Endothelial cell of umbilical vein (primary cell): ENCODE measurements at regions not wholly inside any gene's neighbourhood (a gene's known extent, or its start where the extent isn't known, plus 50 kb on each side); places are given as distances from the start of the nearest gene placed in this dataset.

Source experiments
- BruUV-seq: library from RNA; stranded (reverse); fragments of 400-500 nt; replicated peaks from 2 replicates; lab custom pipeline; 2021; lab: Mats Ljungman, UMichigan
- CTCF ChIA-PET: fragments of 300-600, 350-600 bp; sonication (Branson Sonifier 250); formaldehyde crosslinking; loops from one replicate; lab custom pipeline; 2021; ENCODE audit warnings: antibody characterized with exemption, inconsistent platforms; lab: Charles Lee
- POLR2A ChIA-PET: fragments of 300-600, 350-600 bp; sonication (Branson Sonifier 250); formaldehyde crosslinking; loops from one replicate; lab custom pipeline; 2021; ENCODE audit warnings: antibody characterized with exemption, inconsistent platforms; lab: Charles Lee
- DNase-seq: peaks from one replicate; pipeline ENCODE4 v3.0.0-alpha.2; 2011; ENCODE audit warnings: low read depth, low spot score
- FAIRE-seq: peaks from 2 replicates; lab custom pipeline; 2011; peaks lifted over from hg19 to GRCh38; lab: Jason Lieb, UNC
- H2AFZ ChIP-seq: 2 replicates; pipeline ENCODE4 v1.6.0; 2012; ENCODE audit warnings: low read depth, low read length, control low read depth, inconsistent platforms
- H3K27ac ChIP-seq: 2 replicates; pipeline ENCODE4 v1.5.1; 2011; ENCODE audit warnings: low read depth, mild to moderate bottlenecking, control low read depth, low read length, moderate library complexity; ENCODE audit not compliant: insufficient read depth
- H3K27me3 ChIP-seq, 2 experiments: 2 replicates each; pipeline versions ENCODE4 v1.6.0 to v1.6.1; 2011; ENCODE audit warnings: low read length in 2 of 2, mixed read lengths in 1 of 2; ENCODE audit not compliant: control insufficient read depth in 2 of 2, insufficient read depth in 2 of 2
- H3K36me3 ChIP-seq, 2 experiments: 2 replicates in 1 of 2; 3 replicates in 1 of 2; pipeline ENCODE4 v1.5.1; 2011; ENCODE audit warnings: low read length in 2 of 2, mild to moderate bottlenecking in 1 of 2, moderate library complexity in 1 of 2; ENCODE audit not compliant: control insufficient read depth in 2 of 2, insufficient read depth in 2 of 2; ENCODE audit errors: extremely low read depth in 1 of 2
- H3K4me1 ChIP-seq: 3 replicates; pipeline ENCODE4 v1.5.1; 2011; ENCODE audit warnings: mild to moderate bottlenecking, low read length; ENCODE audit not compliant: control insufficient read depth, insufficient read depth; ENCODE audit errors: extremely low read depth
- H3K4me2 ChIP-seq: 2 replicates; pipeline ENCODE4 v1.6.1; 2011; ENCODE audit warnings: low read length, control low read depth, mixed read lengths; ENCODE audit not compliant: insufficient read depth
- H3K4me3 ChIP-seq, 3 experiments: fragments of 200-600 bp in 1 of 3; sonication (generic), shearing (Covaris generic) in 1 of 3; replicated peaks in 1 of 3; 2 replicates each; pipeline ENCODE4 v1.5.1; 2011 to 2016; ENCODE audit warnings: control low read depth in 3 of 3, low read length in 3 of 3, mild to moderate bottlenecking in 2 of 3, inconsistent platforms in 1 of 3, low read depth in 1 of 3, moderate library complexity in 1 of 3; ENCODE audit not compliant: insufficient read depth in 1 of 3
- H3K79me2 ChIP-seq: 2 replicates; pipeline ENCODE4 v1.6.0; 2012; ENCODE audit warnings: low read length, inconsistent platforms; ENCODE audit not compliant: control insufficient read depth, insufficient read depth
- H3K9ac ChIP-seq: replicated peaks from 2 replicates; pipeline ENCODE3; 2011; ENCODE audit warnings: low read length, control low read depth; ENCODE audit not compliant: insufficient read depth; ENCODE audit errors: extremely low read depth
- H3K9me1 ChIP-seq: replicated peaks from 3 replicates; pipeline ENCODE4 v1.6.0; 2011; ENCODE audit warnings: mild to moderate bottlenecking, low read length; ENCODE audit not compliant: control insufficient read depth, insufficient read depth; ENCODE audit errors: extremely low read depth
- H3K9me3 ChIP-seq: replicated peaks from 2 replicates; pipeline ENCODE4 v1.5.1; 2012; ENCODE audit warnings: low read length, inconsistent platforms; ENCODE audit not compliant: control insufficient read depth, insufficient read depth
- H4K20me1 ChIP-seq: replicated peaks from 2 replicates; pipeline ENCODE3; 2011; ENCODE audit warnings: mild to moderate bottlenecking, low read length; ENCODE audit not compliant: control insufficient read depth, insufficient read depth; ENCODE audit errors: extremely low read depth
- EZH2 ChIP-seq: IDR thresholded peaks from 2 replicates; pipeline ENCODE4 v1.6.1; 2012; ENCODE audit warnings: borderline replicate concordance, low read depth, mild to moderate bottlenecking, moderate library complexity, low read length, inconsistent platforms; ENCODE audit not compliant: severe bottlenecking
- FOS ChIP-seq: IDR thresholded peaks from 2 replicates; pipeline ENCODE4 v1.6.1; 2011; ENCODE audit warnings: mild to moderate bottlenecking, low read length, moderate library complexity, borderline replicate concordance; ENCODE audit not compliant: insufficient read depth
- GATA2 ChIP-seq: IDR thresholded peaks from 2 replicates; pipeline ENCODE4 v1.7.0; 2011; ENCODE audit warnings: low read depth, mild to moderate bottlenecking, moderate library complexity, mixed read lengths, low read length; ENCODE audit not compliant: insufficient read length, insufficient read depth
- JUN ChIP-seq: IDR thresholded peaks from 2 replicates; pipeline ENCODE4 v1.6.1; 2011; ENCODE audit warnings: borderline replicate concordance, low read depth; ENCODE audit not compliant: insufficient read length, insufficient read depth
- MYC ChIP-seq: IDR thresholded peaks from one replicate; pipeline ENCODE4 v1.6.1; 2011; ENCODE audit warnings: mild to moderate bottlenecking, low read depth, low read length
- POLR2A ChIP-seq: IDR thresholded peaks from 2 replicates; pipeline ENCODE4 v1.6.1; 2012; ENCODE audit warnings: low read depth, mild to moderate bottlenecking, control low read depth, low read length
- POLR2AphosphoS5 ChIP-seq: IDR thresholded peaks from 2 replicates; pipeline ENCODE4 v1.6.1; 2012; ENCODE audit warnings: low read depth, mild to moderate bottlenecking, control low read depth, low read length, moderate library complexity; ENCODE audit not compliant: insufficient read depth
- dilution Hi-C: fragments of 300-500 bp; cut with MboI; formaldehyde crosslinking; loops from one replicate; pipeline ENCODE4 v1.15.0; 2019; ENCODE audit warnings: low sequenced_read_pairs; ENCODE audit not compliant: extremely low pct_ligation_motif_present
- intact Hi-C: fragments of 100-400 bp; cut with micrococcal nuclease; formaldehyde crosslinking; loops from one replicate; pipeline ENCODE4 v1.10.0; 2022
- TF ChIP-seq, protein P1 (sequence below), 2 donors: IDR thresholded peaks; 1 replicate in 1 of 2; 2 replicates in 1 of 2; pipeline ENCODE4 v1.5.1; 2011; ENCODE audit warnings: low read length in 2 of 2, mild to moderate bottlenecking in 2 of 2, moderate library complexity in 2 of 2, control low read depth in 1 of 2, inconsistent platforms in 1 of 2, low read depth in 1 of 2; ENCODE audit not compliant: insufficient read depth in 1 of 2; ENCODE audit errors: extremely low read depth in 1 of 2
- TF ChIP-seq, protein P2 (sequence below): IDR thresholded peaks from 2 replicates; pipeline ENCODE4 v1.6.1; 2011; ENCODE audit not compliant: insufficient read depth, insufficient read length

DNA sequence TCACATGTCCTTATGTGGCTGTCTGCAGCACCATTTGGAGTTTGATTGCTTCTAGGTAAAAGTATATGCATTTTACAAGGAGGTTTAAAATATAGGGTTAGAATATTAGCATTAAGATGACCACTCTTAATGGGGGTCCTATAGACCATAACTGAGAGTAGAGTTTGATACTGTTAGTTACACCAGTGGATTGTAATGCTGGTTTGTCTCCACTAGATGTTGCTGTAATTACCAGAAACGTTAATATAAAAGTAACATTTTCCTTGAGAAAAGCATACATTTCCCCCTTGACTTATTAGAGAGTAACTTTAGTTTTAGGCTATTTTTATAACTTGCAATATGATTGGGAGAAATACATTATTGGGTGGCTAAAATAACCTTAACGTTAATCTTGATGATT, 93.0 kb downstream of the ZXDA start:
- no peak overlapping the region for H3K9ac ChIP-seq
- H3K27ac ChIP-seq: no peak overlapping the region
- CTCF ChIA-PET: no interaction called here
- no peak overlapping the region for H2AFZ ChIP-seq
- FAIRE-seq (peak; percentile 18), DNase-seq (no peak)
- dilution Hi-C loops (no loop called here), intact Hi-C loops (loop anchor here (2.0 kb wide), 1 partner anchor 235 kb away; no protein-coding TSS in a partner anchor)
- no peaks in the 10 kb centered on the region for H3K79me2 ChIP-seq
- POLR2A ChIA-PET: no interaction called here
- H4K20me1 ChIP-seq: no peaks in the 10 kb centered on the region
- no peak overlapping the region for H3K4me2 ChIP-seq
- no peaks in the 10 kb centered on the region for H3K9me3 ChIP-seq
- no peak for TF ChIP-seq FOS
- TF ChIP-seq EZH2: no peak
- TF ChIP-seq, protein P1, sequence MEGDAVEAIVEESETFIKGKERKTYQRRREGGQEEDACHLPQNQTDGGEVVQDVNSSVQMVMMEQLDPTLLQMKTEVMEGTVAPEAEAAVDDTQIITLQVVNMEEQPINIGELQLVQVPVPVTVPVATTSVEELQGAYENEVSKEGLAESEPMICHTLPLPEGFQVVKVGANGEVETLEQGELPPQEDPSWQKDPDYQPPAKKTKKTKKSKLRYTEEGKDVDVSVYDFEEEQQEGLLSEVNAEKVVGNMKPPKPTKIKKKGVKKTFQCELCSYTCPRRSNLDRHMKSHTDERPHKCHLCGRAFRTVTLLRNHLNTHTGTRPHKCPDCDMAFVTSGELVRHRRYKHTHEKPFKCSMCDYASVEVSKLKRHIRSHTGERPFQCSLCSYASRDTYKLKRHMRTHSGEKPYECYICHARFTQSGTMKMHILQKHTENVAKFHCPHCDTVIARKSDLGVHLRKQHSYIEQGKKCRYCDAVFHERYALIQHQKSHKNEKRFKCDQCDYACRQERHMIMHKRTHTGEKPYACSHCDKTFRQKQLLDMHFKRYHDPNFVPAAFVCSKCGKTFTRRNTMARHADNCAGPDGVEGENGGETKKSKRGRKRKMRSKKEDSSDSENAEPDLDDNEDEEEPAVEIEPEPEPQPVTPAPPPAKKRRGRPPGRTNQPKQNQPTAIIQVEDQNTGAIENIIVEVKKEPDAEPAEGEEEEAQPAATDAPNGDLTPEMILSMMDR (IDR thresholded peaks at IDR 0.05; ENCODE audit: extremely low read depth in 1 of 2, insufficient read depth in 1 of 2, low read depth in 1 of 2, low read length in 2 of 2): peak; percentile 14 to 28
- no peaks in the 10 kb centered on the region for H3K9me1 ChIP-seq
- no TSS peak for BruUV-seq
- H3K4me3 ChIP-seq: no peak overlapping the region
- no peaks in the 10 kb centered on the region for H3K36me3 ChIP-seq
- H3K27me3 ChIP-seq: no peaks in the 10 kb centered on the region
- no peaks in the 10 kb centered on the region for H3K4me1 ChIP-seq

DNA sequence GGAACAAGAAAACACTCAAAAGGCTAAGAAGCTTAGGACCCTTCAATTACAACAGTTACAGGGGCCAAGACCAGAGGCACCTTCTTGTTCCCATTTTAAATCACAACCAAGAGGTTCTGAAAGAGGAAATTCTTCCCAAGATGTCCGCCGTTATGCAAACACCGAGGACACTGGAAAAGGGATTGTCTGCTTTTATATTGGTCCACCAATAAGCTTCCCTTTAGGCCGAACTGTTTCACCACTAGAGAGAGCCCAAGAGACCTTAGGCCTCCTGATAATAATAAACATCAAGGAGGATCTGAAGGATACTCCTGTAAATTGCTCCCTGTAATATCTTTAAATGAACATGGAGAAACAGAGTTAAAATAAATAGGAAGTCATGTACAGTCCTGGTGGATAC, 92.6 kb upstream of the NLRP2B start:
- POLR2A ChIA-PET: no interaction called here

More for the DNA sequence above, 92.6 kb upstream of the NLRP2B start:
- H3K9me3 ChIP-seq: no peaks in the 10 kb centered on the region
- CTCF ChIA-PET: interaction anchor here (1.1 kb wide), 1 partner anchor 47 kb away, joined by 3 read pairs; no protein-coding TSS in a partner anchor
- DNase-seq: no peak
- H3K27ac ChIP-seq: no peak overlapping the region
- no peaks in the 10 kb centered on the region for H3K4me1 ChIP-seq
- no peak overlapping the region for H3K4me2 ChIP-seq
- intact Hi-C loops: no loop called here
- no peak for FAIRE-seq
- no peaks in the 10 kb centered on the region for H3K9me1 ChIP-seq
- no peaks in the 10 kb centered on the region for H4K20me1 ChIP-seq
- no peaks in the 10 kb centered on the region for H3K36me3 ChIP-seq
- no TSS peak for BruUV-seq
- no peak for TF ChIP-seq POLR2A
- TF ChIP-seq JUN: no peak
- TF ChIP-seq FOS: no peak
- TF ChIP-seq, protein P2, sequence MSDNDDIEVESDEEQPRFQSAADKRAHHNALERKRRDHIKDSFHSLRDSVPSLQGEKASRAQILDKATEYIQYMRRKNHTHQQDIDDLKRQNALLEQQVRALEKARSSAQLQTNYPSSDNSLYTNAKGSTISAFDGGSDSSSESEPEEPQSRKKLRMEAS: no peak
- TF ChIP-seq EZH2: no peak
- TF ChIP-seq, protein P1 (IDR thresholded peaks at IDR 0.05; ENCODE audit: extremely low read depth in 1 of 2, insufficient read depth in 1 of 2, low read depth in 1 of 2, low read length in 2 of 2): no peak
- no peak for TF ChIP-seq POLR2AphosphoS5
- TF ChIP-seq GATA2: no peak
- no peak for TF ChIP-seq MYC
- no peaks in the 10 kb centered on the region for H3K27me3 ChIP-seq
- H3K4me3 ChIP-seq: no peak overlapping the region
- H2AFZ ChIP-seq: no peak overlapping the region
- H3K9ac ChIP-seq: no peak overlapping the region
- H3K79me2 ChIP-seq: no peaks in the 10 kb centered on the region
- dilution Hi-C loops: no loop called here
